GM19438 (cell line): ENCODE measurements at regions not wholly inside any gene's neighbourhood (a gene's known extent, or its start where the extent isn't known, plus 50 kb on each side); places are given as distances from the start of the nearest gene placed in this dataset.
"Not testable (repeated sequence)": the region's sequence is repeated elsewhere in the genome, so short reads cannot be mapped to it uniquely, and the experiment has no call there.

Experiments
- ATAC-seq: cut with Tn5 transposase; IDR thresholded peaks from one replicate; pipeline ENCODE4 v1.9.1; 2021; ENCODE audit warnings: low read depth; ENCODE audit not compliant: unreplicated experiment

GRCh38 chr20:47867831-47868230, 82.5 kb upstream of the SULF2 start:
- no peak for ATAC-seq

GRCh38 chr20:47866480-47866879, 81.2 kb upstream of the SULF2 start:
- no peak for ATAC-seq

- ATAC-seq: no peak
These were observed 80.6 kb upstream of the SULF2 start for GRCh38 chr20:47865912-47866311.

GRCh38 chr20:47865451-47865850, 80.2 kb upstream of the SULF2 start:
- ATAC-seq: no peak

- no peak for ATAC-seq
These were observed 78.7 kb upstream of the SULF2 start for GRCh38 chr20:47863981-47864380.

GRCh38 chr20:47863315-47863965, 78.2 kb upstream of the SULF2 start:
- no peak for ATAC-seq

GRCh38 chr20:47862574-47863240, 77.4 kb upstream of the SULF2 start:
- ATAC-seq: no peak

DNA sequence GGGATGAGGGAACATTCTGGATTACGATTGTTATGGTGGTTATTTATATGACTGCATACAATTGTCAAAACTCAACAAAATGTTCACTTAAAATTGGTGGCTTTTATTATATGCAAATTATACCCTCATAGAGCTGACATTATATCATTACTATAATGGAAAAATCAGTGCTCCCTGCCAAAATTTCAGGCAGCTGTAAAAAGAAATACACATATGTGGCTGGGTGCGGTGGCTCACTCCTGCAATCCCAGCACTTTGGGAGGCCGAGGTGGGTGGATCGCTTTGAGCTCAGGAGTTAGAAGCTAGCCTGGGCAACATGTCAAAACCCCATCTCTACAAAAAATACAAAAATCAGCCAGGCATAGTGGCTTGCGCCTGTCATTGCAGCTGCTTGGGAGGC, 75.8 kb upstream of the SULF2 start:
- ATAC-seq: no peak

GRCh38 chr20:47860049-47860830, 75.0 kb upstream of the SULF2 start:
- ATAC-seq: no peak

GRCh38 chr20:47859278-47859677, 74.0 kb upstream of the SULF2 start:
- no peak for ATAC-seq

DNA sequence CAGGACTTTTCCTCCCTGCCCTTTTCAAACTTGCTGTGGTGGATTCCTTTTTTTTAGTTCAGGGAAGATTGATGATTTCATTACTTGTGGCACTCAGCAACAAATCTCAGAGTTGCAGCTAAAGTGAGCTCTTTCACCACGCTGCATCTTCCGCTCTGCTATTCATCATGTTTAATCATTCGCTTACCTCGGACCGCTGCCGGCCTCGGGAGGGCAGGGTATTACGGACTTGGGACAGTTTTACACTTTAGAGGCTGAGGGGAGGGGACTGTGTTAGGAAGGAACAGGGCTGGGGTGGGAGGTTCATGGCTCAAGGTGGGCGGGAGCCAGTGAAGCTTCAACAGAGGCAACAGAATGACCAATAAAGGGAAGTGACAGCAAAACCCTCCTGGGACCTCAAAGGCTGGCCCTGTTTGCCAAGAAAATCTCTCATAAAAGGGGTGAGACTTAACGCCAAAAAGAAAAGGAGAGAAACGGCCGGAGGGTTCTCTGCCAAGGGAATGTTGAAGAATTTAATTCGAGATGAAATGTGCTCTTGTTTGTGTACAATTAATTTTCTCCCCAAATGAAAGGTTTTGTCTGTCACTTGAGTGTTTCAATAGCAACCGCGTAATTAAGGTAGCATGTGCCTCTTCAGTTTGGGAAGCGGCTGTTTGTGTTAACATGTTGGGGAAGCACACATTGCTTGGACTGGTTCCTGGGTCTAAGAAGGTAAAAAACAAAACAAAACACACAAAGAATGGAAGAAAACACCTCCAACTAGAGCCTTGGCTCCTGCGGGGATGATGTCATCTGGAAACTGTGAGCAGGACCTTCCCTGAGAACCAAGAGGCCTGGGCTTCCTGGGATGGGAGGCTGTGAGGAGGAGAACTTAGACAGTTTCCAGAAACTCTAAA, 72.5 kb upstream of the SULF2 start:
- no peak for ATAC-seq

DNA sequence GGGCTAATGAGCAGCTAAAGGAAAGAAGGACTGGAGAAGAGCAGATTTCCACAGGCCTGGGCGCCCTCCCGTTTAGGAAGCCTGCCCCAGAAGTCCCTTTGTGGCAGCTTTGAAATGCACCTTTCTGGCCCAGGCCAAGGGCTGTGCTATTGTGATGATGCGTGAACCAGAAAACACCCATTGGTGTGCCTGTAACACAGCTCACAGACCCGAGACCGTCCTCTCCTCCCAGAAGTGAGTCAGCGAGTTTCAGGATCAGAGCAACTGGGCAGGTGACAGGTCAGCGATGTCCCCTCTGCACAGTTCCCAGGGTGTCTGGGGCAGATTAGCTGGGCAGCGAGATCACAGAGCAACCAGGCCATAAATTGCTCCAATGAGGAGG, 71.9 kb upstream of the SULF2 start:
- no peak for ATAC-seq

DNA sequence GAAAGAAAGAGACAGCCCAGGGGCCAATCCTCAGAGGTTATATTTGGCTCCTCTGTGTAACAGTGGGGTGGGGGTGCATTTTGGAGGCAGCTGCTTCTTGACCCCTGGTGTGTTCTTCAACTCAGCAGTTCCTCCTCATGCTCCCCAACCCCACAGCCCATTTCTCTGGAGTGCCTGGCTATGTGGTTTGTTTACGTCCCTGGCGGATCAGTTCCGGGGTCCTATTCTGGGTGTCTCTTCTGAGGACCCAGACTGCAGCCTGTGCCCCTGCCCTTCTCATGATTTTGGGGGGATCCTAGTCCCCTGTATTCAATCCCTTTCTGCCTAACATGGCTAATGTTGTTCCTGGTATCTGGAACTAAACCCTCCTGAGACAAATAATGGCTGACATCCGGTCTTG, 70.5 kb upstream of the SULF2 start:
- no peak for ATAC-seq

GRCh38 chr20:47854687-47855212, 69.5 kb upstream of the SULF2 start:
- no peak for ATAC-seq

GRCh38 chr20:47851774-47852173, 66.5 kb upstream of the SULF2 start:
- ATAC-seq: no peak

DNA sequence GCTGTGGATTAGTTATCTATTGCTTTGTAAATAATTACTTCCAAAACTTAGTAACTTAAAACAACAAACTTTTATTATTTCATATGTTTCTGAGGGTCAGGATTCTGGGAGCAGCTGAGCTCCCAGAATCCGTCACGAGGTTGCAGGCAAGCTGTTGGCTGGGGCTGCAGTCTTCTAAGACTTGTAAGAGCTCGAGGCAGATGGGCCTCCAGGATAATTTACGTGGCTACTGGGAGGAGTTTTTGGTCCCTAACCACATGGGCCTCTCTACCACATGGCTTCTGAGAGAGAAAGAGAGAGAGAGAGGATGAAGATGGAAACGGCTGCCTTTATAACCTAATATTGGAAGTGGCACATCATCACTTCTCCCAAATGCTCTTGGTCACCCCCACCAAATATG, 64.9 kb upstream of the SULF2 start:
- ATAC-seq: no peak

GRCh38 chr20:47849596-47849995, 64.3 kb upstream of the SULF2 start:
- no peak for ATAC-seq

DNA sequence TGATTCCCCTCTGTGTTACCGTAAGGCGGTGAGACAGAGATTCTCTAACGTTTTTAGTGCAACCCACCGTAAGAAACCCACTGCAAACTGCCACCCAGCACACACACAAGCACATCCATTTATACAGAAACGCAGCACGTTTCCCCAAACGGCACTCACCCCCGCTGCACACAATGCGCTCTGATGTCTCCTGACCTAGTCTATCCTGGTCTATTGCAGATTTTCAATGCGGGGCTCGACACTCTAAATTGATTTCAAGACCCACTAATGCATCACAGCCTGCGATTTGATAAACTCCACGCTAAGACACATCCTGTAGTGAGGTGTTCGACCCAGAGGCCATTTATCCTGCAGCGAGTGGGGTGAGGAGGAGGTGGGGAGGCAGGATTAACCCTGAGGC, 63.7 kb upstream of the SULF2 start:
- ATAC-seq: no peak

DNA sequence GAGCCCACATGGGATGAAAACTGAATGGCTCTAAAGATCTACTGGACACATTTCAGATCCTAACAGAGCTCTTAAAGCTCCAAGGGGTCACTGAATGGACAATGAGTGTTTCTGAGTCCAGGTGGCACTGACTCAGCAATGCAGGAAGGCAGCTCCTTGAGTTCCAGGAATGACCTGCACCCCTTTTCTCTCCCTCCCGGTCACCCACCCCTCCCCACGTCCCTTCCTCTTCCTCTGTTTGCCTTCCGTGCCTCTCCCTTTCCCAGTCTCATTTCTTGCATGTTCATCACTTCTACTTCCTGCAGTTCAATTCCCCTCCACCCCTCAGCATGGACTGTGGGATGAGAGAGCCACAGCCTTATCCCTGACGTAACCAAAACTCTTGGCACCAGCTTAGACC, 63.3 kb upstream of the SULF2 start:
- not testable (repeated sequence) for ATAC-seq

GRCh38 chr20:47847884-47848485, 62.7 kb upstream of the SULF2 start:
- ATAC-seq: no peak
